Epithelial cell of prostate (primary cell): ENCODE measurements at regions not wholly inside any gene's neighbourhood (a gene's known extent, or its start where the extent isn't known, plus 50 kb on each side); places are given as distances from the start of the nearest gene placed in this dataset.

Experiments
- DNase-seq: peaks from one replicate; pipeline ENCODE4 v3.0.0-alpha.2; 2011; ENCODE audit warnings: low read depth, low spot score
- H3K27ac ChIP-seq: fragments of 450-650 bp; 2 replicates; pipeline ENCODE4 v1.5.1; 2017; ENCODE audit warnings: mild to moderate bottlenecking

- no peak overlapping the region for H3K27ac ChIP-seq
- DNase-seq = no peak
Observed at GRCh38 chr3:77837456-77838025, 797.6 kb downstream of the ROBO2 start.

GRCh38 chr3:77859156-77859555, 819.3 kb downstream of the ROBO2 start:
- no peak for DNase-seq
- no peak overlapping the region for H3K27ac ChIP-seq

GRCh38 chr3:77868725-77869124, 828.8 kb downstream of the ROBO2 start:
- peak; percentile 22 for DNase-seq
- H3K27ac ChIP-seq = no peak overlapping the region

- no peak for DNase-seq
- no peak overlapping the region for H3K27ac ChIP-seq
Observed at GRCh38 chr3:77869423-77869822, 829.5 kb downstream of the ROBO2 start.

GRCh38 chr3:77871436-77871835, 831.5 kb downstream of the ROBO2 start:
- no peak for DNase-seq
- no peak overlapping the region for H3K27ac ChIP-seq

- DNase-seq = no peak
Observed at GRCh38 chr3:77873598-77873997, 833.7 kb downstream of the ROBO2 start.

GRCh38 chr3:77885381-77885780, 845.5 kb downstream of the ROBO2 start:
- no peak for DNase-seq
- no peak overlapping the region for H3K27ac ChIP-seq

More at GRCh38 chr3:77873598-77873997, 833.7 kb downstream of the ROBO2 start:
- no peak overlapping the region for H3K27ac ChIP-seq

- H3K27ac ChIP-seq = no peak overlapping the region
- DNase-seq = no peak
Observed at GRCh38 chr3:77887611-77888010, 847.7 kb downstream of the ROBO2 start.

DNA sequence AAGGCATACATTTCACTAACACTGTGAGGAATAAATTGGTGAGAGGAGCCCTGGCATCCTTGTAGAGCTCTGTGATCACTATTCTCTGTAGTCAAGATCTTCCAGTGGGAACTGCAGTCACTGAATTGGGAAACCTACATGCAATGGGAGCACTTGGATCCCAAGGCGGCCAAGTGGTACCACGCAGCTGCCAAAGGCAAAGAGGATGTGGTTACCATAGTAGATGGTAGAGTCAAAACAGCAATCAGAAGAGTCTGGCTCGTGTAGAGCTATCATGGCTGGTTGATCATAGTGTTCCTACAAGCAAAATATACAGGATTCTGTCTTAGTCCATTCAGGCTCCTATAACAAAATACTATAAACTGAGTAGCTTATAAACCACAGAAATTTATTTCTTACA, 849.7 kb downstream of the ROBO2 start:
- no peak for DNase-seq
- H3K27ac ChIP-seq = no peak overlapping the region

DNA sequence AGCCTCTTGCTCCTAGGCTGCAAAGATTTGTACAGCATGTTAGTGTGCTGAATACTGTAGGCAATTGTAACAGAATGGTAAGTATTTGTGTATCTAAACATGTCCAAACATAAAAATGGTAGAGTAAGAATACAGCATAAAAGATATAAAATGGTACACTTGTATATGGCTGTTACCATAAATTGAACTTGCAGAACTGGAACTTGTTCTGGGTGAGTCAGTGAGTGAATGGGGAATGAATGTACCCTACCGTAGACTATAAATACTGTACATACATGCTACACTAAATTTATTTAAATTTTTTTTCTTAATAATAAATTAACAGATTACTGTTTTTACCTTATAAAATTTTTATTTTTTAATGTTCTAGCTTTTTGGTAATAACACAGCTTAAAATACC, 858.7 kb downstream of the ROBO2 start:
- no peak overlapping the region for H3K27ac ChIP-seq
- DNase-seq = no peak

- no peak overlapping the region for H3K27ac ChIP-seq
- no peak for DNase-seq
Observed at GRCh38 chr3:77902675-77903074, 862.8 kb downstream of the ROBO2 start.

- peak overlapping the region; percentile 71 for H3K27ac ChIP-seq
- DNase-seq = peak; percentile 98
Observed at GRCh38 chr3:77906102-77906709, 866.3 kb downstream of the ROBO2 start.

DNA sequence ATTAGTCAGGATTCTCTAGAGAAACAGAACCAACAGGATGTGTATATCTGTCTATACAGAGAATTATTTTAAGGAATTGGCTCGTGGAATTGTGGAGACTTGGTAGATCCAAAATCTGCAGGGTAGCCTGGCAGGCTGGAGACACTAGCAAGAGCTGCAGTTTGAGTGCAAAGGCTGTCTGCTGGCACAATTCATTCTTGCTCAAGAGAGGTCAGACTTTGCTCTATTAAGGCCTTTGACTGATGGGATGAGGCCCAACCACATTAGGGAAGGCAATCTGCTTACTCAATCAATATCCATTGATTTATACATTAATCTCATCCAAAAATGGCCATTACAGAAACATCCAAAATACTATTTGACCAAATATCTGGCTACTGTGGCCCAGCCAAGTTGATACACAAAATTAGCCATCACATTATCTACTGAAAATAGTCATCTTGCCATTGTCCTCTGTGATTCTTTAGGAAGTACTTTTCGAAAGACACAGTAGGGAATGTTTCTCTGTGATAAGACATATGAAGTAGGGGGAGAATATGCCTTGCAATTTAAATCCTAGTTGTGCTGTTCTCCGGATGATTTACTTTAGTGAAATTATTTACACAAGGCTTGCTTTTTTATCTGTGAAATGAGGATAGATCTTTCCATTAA, 873.8 kb downstream of the ROBO2 start:
- no peak overlapping the region for H3K27ac ChIP-seq
- no peak for DNase-seq

- H3K27ac ChIP-seq = no peak overlapping the region
- DNase-seq = no peak
Observed at GRCh38 chr3:77915336-77915735, 875.4 kb downstream of the ROBO2 start.

DNA sequence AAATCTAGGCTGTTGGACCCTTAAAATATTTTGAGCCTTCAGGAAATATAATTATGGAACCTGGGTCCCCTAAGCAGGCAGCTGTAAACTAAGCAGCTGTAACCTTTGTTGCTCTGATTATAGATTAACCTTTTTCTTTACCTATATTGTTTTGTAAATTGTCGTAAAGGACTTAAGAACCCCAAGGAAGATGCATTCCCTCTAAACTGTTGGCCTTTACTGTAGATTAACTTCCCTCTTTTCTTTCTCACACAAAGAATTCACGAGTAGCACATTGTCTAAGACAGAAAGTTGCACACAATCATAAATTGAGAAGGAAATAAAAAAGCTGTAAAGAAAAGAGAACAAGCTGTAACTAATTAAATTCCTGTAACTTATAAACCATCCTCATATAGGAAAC, 877.3 kb downstream of the ROBO2 start:
- DNase-seq = no peak
- no peak overlapping the region for H3K27ac ChIP-seq

- no peak overlapping the region for H3K27ac ChIP-seq
- no peak for DNase-seq
Observed at GRCh38 chr3:77919244-77919643, 879.3 kb downstream of the ROBO2 start.

- H3K27ac ChIP-seq = no peak overlapping the region
- no peak for DNase-seq
Observed at GRCh38 chr3:77931255-77932009, 891.5 kb downstream of the ROBO2 start.

DNA sequence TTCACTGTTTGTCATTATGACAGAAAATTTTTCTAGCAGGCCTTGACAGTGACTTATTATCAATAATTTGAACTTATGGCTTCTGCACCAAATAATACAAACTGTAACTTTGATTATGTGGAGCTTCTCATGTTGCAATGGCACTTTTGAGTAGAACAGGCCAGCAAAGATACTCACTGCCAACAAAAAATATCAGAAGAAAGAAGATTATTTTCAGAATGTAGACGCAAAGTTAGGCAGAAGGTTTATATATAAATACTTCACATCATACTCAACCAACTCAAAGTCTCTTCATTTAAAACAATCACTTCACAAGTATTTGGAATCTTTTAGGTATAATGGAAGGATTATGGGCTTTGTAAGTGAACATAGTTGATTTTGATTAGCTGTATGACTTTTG, 893.0 kb downstream of the ROBO2 start:
- DNase-seq = no peak
- no peak overlapping the region for H3K27ac ChIP-seq

DNA sequence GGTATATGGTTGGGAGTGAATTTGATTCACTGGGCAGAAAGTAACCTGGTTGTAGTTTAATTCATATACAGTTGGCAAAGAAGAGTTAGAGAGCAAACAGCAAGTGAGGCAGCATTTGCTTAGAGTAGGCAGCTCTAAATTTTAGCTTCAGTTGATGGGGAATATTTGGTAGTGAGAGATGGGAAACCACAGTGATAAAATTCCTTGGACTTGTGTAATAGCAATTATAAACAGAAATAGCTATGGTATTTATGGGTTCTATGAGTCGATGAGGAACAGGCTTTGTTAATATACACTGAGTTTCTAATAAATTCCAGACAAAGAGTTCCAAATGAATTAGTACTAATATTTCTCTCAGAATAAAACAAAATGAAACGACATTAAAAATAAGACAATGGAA, 894.0 kb downstream of the ROBO2 start:
- DNase-seq = no peak
- no peak overlapping the region for H3K27ac ChIP-seq

DNA sequence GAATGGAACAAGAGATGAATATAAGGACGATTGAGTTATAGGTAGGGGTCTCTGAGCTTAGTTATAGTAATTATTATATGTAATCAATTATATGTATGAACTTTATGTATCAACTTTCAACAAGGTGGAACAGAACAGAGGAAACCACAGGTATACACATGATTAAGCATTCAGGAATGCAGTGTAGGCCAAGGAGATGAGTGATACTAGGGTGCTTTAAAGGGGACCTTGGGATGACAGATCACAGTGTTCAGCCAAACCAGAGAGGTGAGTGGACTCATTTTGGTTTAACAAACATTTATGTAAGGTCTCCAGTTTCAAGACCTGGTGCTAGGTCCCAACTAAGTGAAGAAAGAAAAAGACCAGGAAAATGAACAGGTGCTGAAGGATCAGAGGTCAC, 895.5 kb downstream of the ROBO2 start:
- peak; percentile 56 for DNase-seq

DNA sequence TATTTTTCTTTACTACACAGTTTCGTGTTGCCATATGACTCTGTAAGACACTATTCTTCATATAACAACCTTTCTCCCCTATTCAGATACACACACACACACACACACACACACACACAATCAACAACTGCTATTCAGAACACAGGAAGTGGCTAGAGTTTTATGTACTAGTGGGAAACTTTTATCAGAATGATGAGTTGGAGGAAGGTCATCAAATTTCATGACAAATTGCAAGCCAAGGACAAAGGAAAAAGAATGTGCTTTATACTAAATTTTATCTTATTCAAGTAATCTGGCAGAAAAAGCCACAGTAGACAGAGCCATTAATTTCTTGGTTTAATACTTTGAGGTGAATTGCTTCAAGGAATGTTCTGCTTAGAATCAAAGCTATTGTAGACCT, 899.8 kb downstream of the ROBO2 start:
- DNase-seq = no peak
- H3K27ac ChIP-seq = no peak overlapping the region

More for the DNA sequence above, 895.5 kb downstream of the ROBO2 start:
- peak overlapping the region; percentile 2 for H3K27ac ChIP-seq
